Right cardiac atrium (tissue), 5 donors: ENCODE measurements at regions not wholly inside any gene's neighbourhood (a gene's known extent, or its start where the extent isn't known, plus 50 kb on each side); places are given as distances from the start of the nearest gene placed in this dataset.

ENCODE experiments used
- ATAC-seq, 2 donors: fragments of 200-7000 bp; cut with Tn5 transposase; one replicate each; pipeline versions ENCODE4 v1.8.0 to v1.9.1; 2020; ENCODE audit warnings: moderate library complexity in 2 of 2, mild to moderate bottlenecking in 1 of 2
- DNase-seq, 3 donors: peaks; one replicate each; pipeline ENCODE4 v3.0.0-alpha.2; 2020
- H3K27ac ChIP-seq: one replicate; pipeline ENCODE4 v1.5.1; 2013; ENCODE audit warnings: mild to moderate bottlenecking, low read length, control low read depth, moderate library complexity
- H3K27me3 ChIP-seq: one replicate; pipeline ENCODE4 v1.6.1; 2013; ENCODE audit not compliant: control insufficient read depth, insufficient read depth
- H3K4me1 ChIP-seq: one replicate; pipeline ENCODE4 v1.6.1; 2013; ENCODE audit warnings: low read length; ENCODE audit not compliant: control insufficient read depth, insufficient read depth
- H3K4me3 ChIP-seq: one replicate; pipeline ENCODE4 v1.5.1; 2013; ENCODE audit warnings: low read length, control low read depth
- H3K9me3 ChIP-seq: one replicate; pipeline ENCODE4 v1.6.1; 2013; ENCODE audit warnings: low read length; ENCODE audit not compliant: control insufficient read depth
- WGBS: extraction: QIAGEN DNeasy Blood & Tissue Kit; methylation state at CpG from one replicate; pipeline ENCODE4 v1.1.7; 2013; 5-methylcytosine and 5-hydroxymethylcytosine counted together
- intact Hi-C, 4 donors: fragments of 100-400 bp; cut with DNase I; formaldehyde crosslinking; loops; one replicate each; pipeline versions ENCODE4 v1.11.0 to v1.14.0; 2022 to 2023
- donor health status: healthy with polysubstance abuse.
- donor health status: DM: no; HTN: yes; CAD: no.
- donor health status: DM: no; HTN: no; CAD: no.
- donor health status: DM: no; HTN: yes; CAD: no; lungs with severe emphysema.
- donor health status: DM: yes; HTN: yes; CAD: no.

- ATAC-seq (no peak), DNase-seq (no peak)
- no peaks in the 10 kb centered on the region for H3K4me1 ChIP-seq
- H3K27me3 ChIP-seq, result no peaks in the 10 kb centered on the region
- no peaks in the 10 kb centered on the region for H3K9me3 ChIP-seq
- no peak overlapping the region for H3K27ac ChIP-seq
- intact Hi-C loops, result no loop called here
- no peak overlapping the region for H3K4me3 ChIP-seq
- 83% methylated on average over 2 of the region's 2 CpGs for WGBS
Measured at GRCh38 chr1:57833296-57833695, 409.4 kb upstream of the DAB1 start.

DNA sequence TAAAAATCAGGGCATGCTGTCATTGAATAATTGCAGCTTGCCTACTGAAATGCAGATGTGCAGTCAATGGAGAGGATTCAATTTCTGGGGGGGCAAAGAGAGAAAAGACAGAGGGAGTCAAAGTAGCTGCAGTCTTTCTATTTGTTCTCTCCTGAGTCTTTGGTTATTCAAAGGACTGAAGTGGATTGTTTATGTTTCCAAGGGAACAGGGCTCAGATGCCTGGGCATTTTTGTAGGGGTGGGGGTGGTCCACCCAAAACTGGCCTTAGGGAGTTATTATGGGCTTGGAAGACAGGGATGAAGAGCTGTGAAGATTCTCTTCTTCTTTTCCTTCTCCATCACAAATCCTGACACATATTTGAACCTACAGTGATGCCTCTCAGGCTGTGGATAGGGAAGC is 408.8 kb upstream of the DAB1 start:
- no peaks in the 10 kb centered on the region for H3K4me1 ChIP-seq
- DNase-seq (no peak), ATAC-seq (no peak)
- no peak overlapping the region for H3K4me3 ChIP-seq
- H3K27ac ChIP-seq, result no peak overlapping the region
- intact Hi-C loops, result no loop called here
- H3K9me3 ChIP-seq, result no peaks in the 10 kb centered on the region
- no peaks in the 10 kb centered on the region for H3K27me3 ChIP-seq

GRCh38 chr1:57831624-57832023 is 407.8 kb upstream of the DAB1 start:
- Histone ChIP-seq H3K4me1 (no peaks in the 10 kb centered on the region), H3K9me3 (no peaks in the 10 kb centered on the region), H3K27me3 (no peaks in the 10 kb centered on the region), H3K27ac (no peak overlapping the region), H3K4me3 (no peak overlapping the region)
- intact Hi-C loops, result no loop called here
- no peak for ATAC-seq
- WGBS, result 77% methylated on average over 1 of the region's 1 CpG
- no peak for DNase-seq

DNA sequence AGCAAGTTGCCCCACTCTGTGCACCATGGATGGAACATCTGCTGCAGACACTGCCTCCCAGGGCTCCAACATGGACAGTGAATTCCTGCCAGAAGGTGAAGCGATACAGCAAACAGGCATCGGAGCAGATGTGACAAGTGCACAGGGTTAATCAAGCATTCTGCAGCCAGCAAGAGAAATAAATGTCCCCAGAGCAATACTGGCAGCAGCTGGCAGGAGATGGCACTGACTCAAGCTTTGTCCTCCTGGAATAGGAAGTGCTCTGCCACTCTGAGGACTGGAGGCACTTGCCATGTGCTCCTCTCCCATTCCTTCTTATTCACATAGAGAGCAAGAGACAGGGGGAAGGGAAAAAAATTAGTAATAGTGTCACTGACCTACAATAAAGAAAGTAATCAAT is 402.7 kb upstream of the DAB1 start:
- Histone ChIP-seq H3K9me3 (no peaks in the 10 kb centered on the region), H3K4me1 (no peaks in the 10 kb centered on the region), H3K4me3 (no peak overlapping the region), H3K27me3 (no peaks in the 10 kb centered on the region), H3K27ac (no peak overlapping the region)
- peak in 1 of 2 donors; percentile 47 for ATAC-seq
- WGBS, result 67% methylated on average over 2 of the region's 2 CpGs
- DNase-seq, result peak in 1 of 3 donors; percentile 13
- intact Hi-C loops, result no loop called here

GRCh38 chr1:57824535-57824934 is 400.7 kb upstream of the DAB1 start:
- H3K27ac ChIP-seq, result no peak overlapping the region
- no peaks in the 10 kb centered on the region for H3K4me1 ChIP-seq
- no peak for DNase-seq
- H3K9me3 ChIP-seq, result no peaks in the 10 kb centered on the region
- intact Hi-C loops, result no loop called here
- 59% methylated on average over 3 of the region's 3 CpGs for WGBS
- no peaks in the 10 kb centered on the region for H3K27me3 ChIP-seq
- no peak for ATAC-seq
- H3K4me3 ChIP-seq, result no peak overlapping the region

DNA sequence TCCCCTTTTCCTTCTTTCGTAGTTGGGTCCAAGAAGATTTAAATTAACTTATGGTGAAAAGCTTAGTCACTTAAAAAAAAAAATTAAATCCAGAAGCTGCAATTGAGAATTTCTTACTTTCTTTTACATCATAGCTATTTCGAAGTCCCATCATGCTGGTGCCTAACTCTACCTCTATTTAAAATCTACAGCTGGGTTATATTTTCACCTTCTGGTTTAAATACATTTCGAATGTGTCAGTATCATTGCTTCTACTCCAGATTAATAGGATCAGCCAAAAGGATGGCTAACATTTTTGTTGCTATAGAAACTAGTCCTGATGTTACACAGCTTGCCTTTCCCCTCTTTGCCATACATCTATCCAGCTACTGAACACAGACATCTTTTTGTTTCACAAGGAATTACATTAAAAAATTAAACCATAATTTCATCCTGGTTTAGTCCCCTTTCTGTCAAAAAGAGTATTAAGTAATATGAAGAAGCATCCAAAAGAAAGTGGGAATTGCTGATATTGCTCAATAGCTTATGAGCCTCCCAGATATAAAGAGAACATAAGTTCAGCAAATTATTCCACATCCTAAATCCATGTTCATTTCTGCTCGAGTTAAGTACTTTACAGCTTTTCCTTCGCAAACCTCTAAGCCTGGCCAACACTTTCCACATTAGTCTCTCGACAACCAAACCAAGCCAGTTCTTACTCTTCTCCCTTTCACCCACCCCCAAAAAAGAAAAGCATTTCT is 396.7 kb upstream of the DAB1 start:
- no peak for ATAC-seq
- Histone ChIP-seq H3K27ac (no peak overlapping the region), H3K4me1 (peaks cover 2% of the 10 kb centered on the region), H3K9me3 (no peaks in the 10 kb centered on the region), H3K4me3 (no peak overlapping the region), H3K27me3 (no peaks in the 10 kb centered on the region)
- intact Hi-C loops, result no loop called here
- DNase-seq, result no peak
- 64% methylated on average over 6 of the region's 6 CpGs for WGBS

DNA sequence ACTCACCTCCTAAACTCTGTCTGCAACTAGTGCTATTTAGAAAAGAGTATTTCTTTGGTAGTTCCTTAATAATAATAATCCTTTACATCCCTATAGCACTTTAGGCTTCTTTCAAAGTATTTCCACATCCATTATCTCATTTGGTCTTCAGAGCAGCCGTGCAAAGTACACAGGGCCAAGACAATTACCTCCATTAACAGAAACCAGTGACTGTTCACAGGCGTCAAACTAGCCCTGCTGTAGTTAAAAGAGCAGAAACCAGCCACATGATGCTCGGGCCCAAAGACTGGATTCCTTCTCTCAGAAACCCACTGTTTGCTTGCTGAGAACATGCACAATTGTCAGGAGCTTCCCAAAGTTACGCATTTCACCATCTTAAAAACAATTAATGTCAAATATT is 396.0 kb upstream of the DAB1 start:
- 42% methylated on average over 4 of the region's 4 CpGs for WGBS
- intact Hi-C loops, result no loop called here

GRCh38 chr1:57803586-57803985 is 379.7 kb upstream of the DAB1 start:
- Histone ChIP-seq H3K4me1 (no peaks in the 10 kb centered on the region), H3K27me3 (no peaks in the 10 kb centered on the region), H3K27ac (no peak overlapping the region), H3K4me3 (no peak overlapping the region), H3K9me3 (no peaks in the 10 kb centered on the region)
- intact Hi-C loops, result no loop called here
- no peak for ATAC-seq
- no peak for DNase-seq
- 68% methylated on average over 3 of the region's 3 CpGs for WGBS

More for the DNA sequence above, 396.0 kb upstream of the DAB1 start:
- H3K27ac ChIP-seq, result no peak overlapping the region
- no peaks in the 10 kb centered on the region for H3K9me3 ChIP-seq
- DNase-seq (no peak), ATAC-seq (no peak)
- no peak overlapping the region for H3K4me3 ChIP-seq
- H3K4me1 ChIP-seq, result peaks cover 2% of the 10 kb centered on the region
- no peaks in the 10 kb centered on the region for H3K27me3 ChIP-seq

- intact Hi-C loops, result no loop called here
- H3K27me3 ChIP-seq, result no peaks in the 10 kb centered on the region
- DNase-seq (no peak), ATAC-seq (no peak)
- 89% methylated on average over 3 of the region's 3 CpGs for WGBS
- H3K27ac ChIP-seq, result no peak overlapping the region
- no peaks in the 10 kb centered on the region for H3K9me3 ChIP-seq
- no peaks in the 10 kb centered on the region for H3K4me1 ChIP-seq
- no peak overlapping the region for H3K4me3 ChIP-seq
Measured at GRCh38 chr1:57800376-57800775, 376.5 kb upstream of the DAB1 start.

GRCh38 chr1:57799490-57800115 is 375.7 kb upstream of the DAB1 start:
- DNase-seq (no peak), ATAC-seq (no peak)
- 80% methylated on average over 4 of the region's 4 CpGs for WGBS
- no peaks in the 10 kb centered on the region for H3K9me3 ChIP-seq
- H3K4me3 ChIP-seq, result no peak overlapping the region
- no peaks in the 10 kb centered on the region for H3K4me1 ChIP-seq
- intact Hi-C loops, result no loop called here
- H3K27ac ChIP-seq, result no peak overlapping the region
- no peaks in the 10 kb centered on the region for H3K27me3 ChIP-seq

GRCh38 chr1:57798543-57798942 is 374.7 kb upstream of the DAB1 start:
- H3K4me1 ChIP-seq, result no peaks in the 10 kb centered on the region
- no peak overlapping the region for H3K4me3 ChIP-seq
- ATAC-seq (no peak), DNase-seq (no peak)
- no peak overlapping the region for H3K27ac ChIP-seq
- intact Hi-C loops, result no loop called here
- WGBS, result 41% methylated on average over 1 of the region's 1 CpG
- no peaks in the 10 kb centered on the region for H3K27me3 ChIP-seq
- H3K9me3 ChIP-seq, result no peaks in the 10 kb centered on the region

DNA sequence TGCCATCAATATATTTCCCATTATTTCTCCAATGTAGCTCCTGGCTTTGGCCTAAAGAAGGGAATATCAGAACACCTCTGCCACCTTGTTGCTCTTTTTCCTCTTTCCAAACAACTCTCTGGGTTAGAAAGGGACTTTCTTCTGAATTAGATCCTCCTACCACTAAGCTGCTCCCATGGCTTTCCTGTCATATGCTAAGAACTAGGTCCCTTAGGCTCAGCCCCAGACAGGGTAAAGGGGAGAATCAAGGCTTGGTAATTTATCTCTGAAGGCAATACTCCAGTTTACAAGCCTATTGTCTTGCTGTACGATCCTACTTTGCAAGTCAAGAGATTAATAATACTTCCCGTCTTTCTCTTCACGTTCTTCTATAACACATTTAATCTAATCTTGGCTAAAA is 373.2 kb upstream of the DAB1 start:
- Histone ChIP-seq H3K9me3 (no peaks in the 10 kb centered on the region), H3K4me3 (no peak overlapping the region), H3K4me1 (no peaks in the 10 kb centered on the region), H3K27me3 (no peaks in the 10 kb centered on the region), H3K27ac (no peak overlapping the region)
- no peak for DNase-seq
- no peak for ATAC-seq
- WGBS, result 34% methylated on average over 3 of the region's 3 CpGs
- intact Hi-C loops, result no loop called here
